ENCODE measurements at regions not wholly inside any gene's neighbourhood (a gene's known extent, or its start where the extent isn't known, plus 50 kb on each side); places are given as distances from the start of the nearest gene placed in this dataset.

GRCh38 chr15:23506762-23507161 lies 58.7 kb upstream of the MKRN3 start:
- FAIRE-seq (no peak), ATAC-seq (no peak), DNase-seq (ENCODE audit: low read depth, low spot score) (no peak)
- POLR2A ChIA-PET: no interaction called here
- no peak for TF ChIP-seq SP1 (IDR thresholded peaks at IDR 0.05; ENCODE audit: low read depth, low read length)
- TF ChIP-seq, protein P1, sequence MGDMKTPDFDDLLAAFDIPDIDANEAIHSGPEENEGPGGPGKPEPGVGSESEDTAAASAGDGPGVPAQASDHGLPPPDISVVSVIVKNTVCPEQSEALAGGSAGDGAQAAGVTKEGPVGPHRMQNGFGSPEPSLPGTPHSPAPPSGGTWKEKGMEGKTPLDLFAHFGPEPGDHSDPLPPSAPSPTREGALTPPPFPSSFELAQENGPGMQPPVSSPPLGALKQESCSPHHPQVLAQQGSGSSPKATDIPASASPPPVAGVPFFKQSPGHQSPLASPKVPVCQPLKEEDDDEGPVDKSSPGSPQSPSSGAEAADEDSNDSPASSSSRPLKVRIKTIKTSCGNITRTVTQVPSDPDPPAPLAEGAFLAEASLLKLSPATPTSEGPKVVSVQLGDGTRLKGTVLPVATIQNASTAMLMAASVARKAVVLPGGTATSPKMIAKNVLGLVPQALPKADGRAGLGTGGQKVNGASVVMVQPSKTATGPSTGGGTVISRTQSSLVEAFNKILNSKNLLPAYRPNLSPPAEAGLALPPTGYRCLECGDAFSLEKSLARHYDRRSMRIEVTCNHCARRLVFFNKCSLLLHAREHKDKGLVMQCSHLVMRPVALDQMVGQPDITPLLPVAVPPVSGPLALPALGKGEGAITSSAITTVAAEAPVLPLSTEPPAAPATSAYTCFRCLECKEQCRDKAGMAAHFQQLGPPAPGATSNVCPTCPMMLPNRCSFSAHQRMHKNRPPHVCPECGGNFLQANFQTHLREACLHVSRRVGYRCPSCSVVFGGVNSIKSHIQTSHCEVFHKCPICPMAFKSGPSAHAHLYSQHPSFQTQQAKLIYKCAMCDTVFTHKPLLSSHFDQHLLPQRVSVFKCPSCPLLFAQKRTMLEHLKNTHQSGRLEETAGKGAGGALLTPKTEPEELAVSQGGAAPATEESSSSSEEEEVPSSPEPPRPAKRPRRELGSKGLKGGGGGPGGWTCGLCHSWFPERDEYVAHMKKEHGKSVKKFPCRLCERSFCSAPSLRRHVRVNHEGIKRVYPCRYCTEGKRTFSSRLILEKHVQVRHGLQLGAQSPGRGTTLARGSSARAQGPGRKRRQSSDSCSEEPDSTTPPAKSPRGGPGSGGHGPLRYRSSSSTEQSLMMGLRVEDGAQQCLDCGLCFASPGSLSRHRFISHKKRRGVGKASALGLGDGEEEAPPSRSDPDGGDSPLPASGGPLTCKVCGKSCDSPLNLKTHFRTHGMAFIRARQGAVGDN (IDR thresholded peaks at IDR 0.05): no peak
- TF ChIP-seq MEF2A (IDR thresholded peaks at IDR 0.05; ENCODE audit: insufficient read depth, low read depth, low read length): no peak
- TF ChIP-seq RFX5 (IDR thresholded peaks at IDR 0.05; ENCODE audit: low read depth, low read length): no peak
- no peak for TF ChIP-seq SREBF1 (IDR thresholded peaks at IDR 0.05; ENCODE audit: low read length)
- no peak for TF ChIP-seq NBN (IDR thresholded peaks at IDR 0.05)
- TF ChIP-seq RAD51 (IDR thresholded peaks at IDR 0.05): no peak
- TF ChIP-seq, protein P2, sequence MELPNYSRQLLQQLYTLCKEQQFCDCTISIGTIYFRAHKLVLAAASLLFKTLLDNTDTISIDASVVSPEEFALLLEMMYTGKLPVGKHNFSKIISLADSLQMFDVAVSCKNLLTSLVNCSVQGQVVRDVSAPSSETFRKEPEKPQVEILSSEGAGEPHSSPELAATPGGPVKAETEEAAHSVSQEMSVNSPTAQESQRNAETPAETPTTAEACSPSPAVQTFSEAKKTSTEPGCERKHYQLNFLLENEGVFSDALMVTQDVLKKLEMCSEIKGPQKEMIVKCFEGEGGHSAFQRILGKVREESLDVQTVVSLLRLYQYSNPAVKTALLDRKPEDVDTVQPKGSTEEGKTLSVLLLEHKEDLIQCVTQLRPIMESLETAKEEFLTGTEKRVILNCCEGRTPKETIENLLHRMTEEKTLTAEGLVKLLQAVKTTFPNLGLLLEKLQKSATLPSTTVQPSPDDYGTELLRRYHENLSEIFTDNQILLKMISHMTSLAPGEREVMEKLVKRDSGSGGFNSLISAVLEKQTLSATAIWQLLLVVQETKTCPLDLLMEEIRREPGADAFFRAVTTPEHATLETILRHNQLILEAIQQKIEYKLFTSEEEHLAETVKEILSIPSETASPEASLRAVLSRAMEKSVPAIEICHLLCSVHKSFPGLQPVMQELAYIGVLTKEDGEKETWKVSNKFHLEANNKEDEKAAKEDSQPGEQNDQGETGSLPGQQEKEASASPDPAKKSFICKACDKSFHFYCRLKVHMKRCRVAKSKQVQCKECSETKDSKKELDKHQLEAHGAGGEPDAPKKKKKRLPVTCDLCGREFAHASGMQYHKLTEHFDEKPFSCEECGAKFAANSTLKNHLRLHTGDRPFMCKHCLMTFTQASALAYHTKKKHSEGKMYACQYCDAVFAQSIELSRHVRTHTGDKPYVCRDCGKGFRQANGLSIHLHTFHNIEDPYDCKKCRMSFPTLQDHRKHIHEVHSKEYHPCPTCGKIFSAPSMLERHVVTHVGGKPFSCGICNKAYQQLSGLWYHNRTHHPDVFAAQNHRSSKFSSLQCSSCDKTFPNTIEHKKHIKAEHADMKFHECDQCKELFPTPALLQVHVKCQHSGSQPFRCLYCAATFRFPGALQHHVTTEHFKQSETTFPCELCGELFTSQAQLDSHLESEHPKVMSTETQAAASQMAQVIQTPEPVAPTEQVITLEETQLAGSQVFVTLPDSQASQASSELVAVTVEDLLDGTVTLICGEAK (IDR thresholded peaks at IDR 0.05; ENCODE audit: borderline replicate concordance): no peak
- no peak for TF ChIP-seq TBL1XR1 (IDR thresholded peaks at IDR 0.05; ENCODE audit: low read depth, low read length)
- TF ChIP-seq, protein P3, sequence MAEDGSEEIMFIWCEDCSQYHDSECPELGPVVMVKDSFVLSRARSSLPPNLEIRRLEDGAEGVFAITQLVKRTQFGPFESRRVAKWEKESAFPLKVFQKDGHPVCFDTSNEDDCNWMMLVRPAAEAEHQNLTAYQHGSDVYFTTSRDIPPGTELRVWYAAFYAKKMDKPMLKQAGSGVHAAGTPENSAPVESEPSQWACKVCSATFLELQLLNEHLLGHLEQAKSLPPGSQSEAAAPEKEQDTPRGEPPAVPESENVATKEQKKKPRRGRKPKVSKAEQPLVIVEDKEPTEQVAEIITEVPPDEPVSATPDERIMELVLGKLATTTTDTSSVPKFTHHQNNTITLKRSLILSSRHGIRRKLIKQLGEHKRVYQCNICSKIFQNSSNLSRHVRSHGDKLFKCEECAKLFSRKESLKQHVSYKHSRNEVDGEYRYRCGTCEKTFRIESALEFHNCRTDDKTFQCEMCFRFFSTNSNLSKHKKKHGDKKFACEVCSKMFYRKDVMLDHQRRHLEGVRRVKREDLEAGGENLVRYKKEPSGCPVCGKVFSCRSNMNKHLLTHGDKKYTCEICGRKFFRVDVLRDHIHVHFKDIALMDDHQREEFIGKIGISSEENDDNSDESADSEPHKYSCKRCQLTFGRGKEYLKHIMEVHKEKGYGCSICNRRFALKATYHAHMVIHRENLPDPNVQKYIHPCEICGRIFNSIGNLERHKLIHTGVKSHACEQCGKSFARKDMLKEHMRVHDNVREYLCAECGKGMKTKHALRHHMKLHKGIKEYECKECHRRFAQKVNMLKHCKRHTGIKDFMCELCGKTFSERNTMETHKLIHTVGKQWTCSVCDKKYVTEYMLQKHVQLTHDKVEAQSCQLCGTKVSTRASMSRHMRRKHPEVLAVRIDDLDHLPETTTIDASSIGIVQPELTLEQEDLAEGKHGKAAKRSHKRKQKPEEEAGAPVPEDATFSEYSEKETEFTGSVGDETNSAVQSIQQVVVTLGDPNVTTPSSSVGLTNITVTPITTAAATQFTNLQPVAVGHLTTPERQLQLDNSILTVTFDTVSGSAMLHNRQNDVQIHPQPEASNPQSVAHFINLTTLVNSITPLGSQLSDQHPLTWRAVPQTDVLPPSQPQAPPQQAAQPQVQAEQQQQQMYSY (CRISPR knock-in tag; IDR thresholded peaks at IDR 0.05): no peak
- TF ChIP-seq MLLT1 (IDR thresholded peaks at IDR 0.05): no peak
- TF ChIP-seq PML (IDR thresholded peaks at IDR 0.05; ENCODE audit: low read length): no peak
- Histone ChIP-seq H3K79me2 (ENCODE audit: control insufficient read depth, insufficient read depth, low read length) (no peaks in the 10 kb centered on the region), H3K36me3 (ENCODE audit: control insufficient read depth in 2 of 2, insufficient read depth in 2 of 2, low read length in 1 of 2) (no peaks in the 10 kb centered on the region), H2AFZ (ENCODE audit: control insufficient read depth, low read depth, low read length) (no peak overlapping the region), H3K27me3 (replicated peaks in 1 of 2; ENCODE audit: control insufficient read depth in 2 of 2, insufficient read depth in 2 of 2, low read length in 1 of 2) (no peaks in the 10 kb centered on the region), H3K9ac (ENCODE audit: control insufficient read depth, insufficient read depth, low read length) (no peak overlapping the region), H3K4me1 (ENCODE audit: control insufficient read depth, insufficient read depth, low read length) (no peaks in the 10 kb centered on the region), H3K27ac (ENCODE audit: control insufficient read depth, insufficient read depth) (no peak overlapping the region), H4K20me1 (ENCODE audit: control insufficient read depth, insufficient read depth) (no peaks in the 10 kb centered on the region), H3K4me2 (ENCODE audit: control insufficient read depth, insufficient read depth) (no peak overlapping the region), H3K4me3 (no peak overlapping the region), H3K9me3 (replicated peaks; ENCODE audit: control insufficient read depth, insufficient read depth, low read length) (no peaks in the 10 kb centered on the region; the same call in 2 of the 3 replicates)
- SMC1A ChIA-PET (ENCODE audit: uncharacterized antibody, unreplicated experiment): interaction anchor here (1.0 kb wide), 1 partner anchor 9 kb away, joined by 5 read pairs; no protein-coding TSS in a partner anchor
- BruUV-seq (replicated peaks): no TSS peak
- intact Hi-C loops (cut with micrococcal nuclease; ENCODE audit: unreplicated experiment): no loop called here
- in situ Hi-C loops (cut with MboI): no loop called here
- RAD21 ChIA-PET (ENCODE audit: unreplicated experiment): no interaction called here
- CTCF ChIA-PET: interaction anchor here (1.5 kb wide), 1 partner anchor 9 kb away, joined by 7 read pairs; no protein-coding TSS in a partner anchor
